ENCODE measurements at regions not wholly inside any gene's neighbourhood (a gene's known extent, or its start where the extent isn't known, plus 50 kb on each side); places are given as distances from the start of the nearest gene placed in this dataset.

- no peaks in the 10 kb centered on the region for H3K79me2 ChIP-seq (ENCODE audit: insufficient read depth, low read length)
- no peak for TF ChIP-seq CTCF (IDR thresholded peaks at IDR 0.05; ENCODE audit: extremely low read depth, low read depth, low read length)
- no peak for DNase-seq (ENCODE audit: insufficient read length, low spot score, missing footprints)
- no peaks in the 10 kb centered on the region for H3K4me1 ChIP-seq (ENCODE audit: insufficient read depth, low read length)
- no peak overlapping the region for H3K4me2 ChIP-seq (ENCODE audit: insufficient read depth, low read length)
- peaks cover 15% of the 10 kb centered on the region for H3K27me3 ChIP-seq (ENCODE audit: insufficient read depth, low read length)
- no peak overlapping the region for H3K4me3 ChIP-seq (ENCODE audit: insufficient read depth, low read length)
- no peaks in the 10 kb centered on the region for H3K9me3 ChIP-seq (ENCODE audit: low read depth, low read length)
- no peak overlapping the region for H3K27ac ChIP-seq (ENCODE audit: low read depth, low read length)
- H4K20me1 ChIP-seq (ENCODE audit: insufficient read depth, low read length): no peaks in the 10 kb centered on the region
- H2AFZ ChIP-seq (ENCODE audit: low read length): no peak overlapping the region
- H3K36me3 ChIP-seq (ENCODE audit: insufficient read depth, low read length): no peaks in the 10 kb centered on the region
Observed at GRCh38 chr2:234189786-234190300, 139.3 kb downstream of the SPP2 start.

GRCh38 chr2:234189230-234189629, 138.7 kb downstream of the SPP2 start:
- Histone ChIP-seq H3K27ac (ENCODE audit: low read depth, low read length) (no peak overlapping the region), H3K4me1 (ENCODE audit: insufficient read depth, low read length) (no peaks in the 10 kb centered on the region), H3K36me3 (ENCODE audit: insufficient read depth, low read length) (no peaks in the 10 kb centered on the region), H4K20me1 (ENCODE audit: insufficient read depth, low read length) (no peaks in the 10 kb centered on the region), H3K27me3 (ENCODE audit: insufficient read depth, low read length) (peaks cover 14% of the 10 kb centered on the region), H3K4me3 (ENCODE audit: insufficient read depth, low read length) (no peak overlapping the region), H2AFZ (ENCODE audit: low read length) (no peak overlapping the region), H3K79me2 (ENCODE audit: insufficient read depth, low read length) (no peaks in the 10 kb centered on the region), H3K9me3 (ENCODE audit: low read depth, low read length) (no peaks in the 10 kb centered on the region), H3K4me2 (ENCODE audit: insufficient read depth, low read length) (no peak overlapping the region)
- DNase-seq (ENCODE audit: insufficient read length, low spot score, missing footprints): no peak
- no peak for TF ChIP-seq CTCF (IDR thresholded peaks at IDR 0.05; ENCODE audit: extremely low read depth, low read depth, low read length)

DNA sequence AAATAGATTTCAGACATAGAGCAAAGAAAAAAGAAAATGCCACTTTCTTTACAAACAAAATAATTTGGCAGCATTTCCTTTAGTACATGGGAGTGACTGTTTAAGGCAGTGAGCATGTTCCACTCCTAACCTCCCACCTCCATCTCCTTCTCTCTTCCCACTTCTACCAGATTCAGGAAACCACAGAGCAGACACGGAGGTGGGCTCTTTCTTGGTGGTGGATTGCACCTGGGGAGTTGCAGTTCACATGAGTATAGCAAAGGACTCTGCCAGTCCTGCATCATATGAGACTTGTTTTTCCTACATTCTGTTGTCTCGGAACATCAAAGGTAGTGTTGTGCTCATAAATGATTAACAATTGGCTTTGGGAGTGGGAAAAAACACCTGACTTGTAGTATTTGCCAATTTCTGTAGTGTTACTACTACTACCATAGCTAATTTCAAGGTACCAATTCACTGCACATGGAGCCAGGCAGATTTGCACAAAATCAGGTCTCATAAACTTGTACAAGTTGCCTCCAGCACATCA, 137.2 kb downstream of the SPP2 start:
- Histone ChIP-seq H3K4me1 (ENCODE audit: insufficient read depth, low read length) (no peaks in the 10 kb centered on the region), H3K4me2 (ENCODE audit: insufficient read depth, low read length) (no peak overlapping the region), H3K4me3 (ENCODE audit: insufficient read depth, low read length) (no peak overlapping the region), H3K36me3 (ENCODE audit: insufficient read depth, low read length) (no peaks in the 10 kb centered on the region), H3K27ac (ENCODE audit: low read depth, low read length) (no peak overlapping the region), H3K9me3 (ENCODE audit: low read depth, low read length) (no peaks in the 10 kb centered on the region), H3K79me2 (ENCODE audit: insufficient read depth, low read length) (no peaks in the 10 kb centered on the region), H2AFZ (ENCODE audit: low read length) (no peak overlapping the region), H3K27me3 (ENCODE audit: insufficient read depth, low read length) (peaks cover 24% of the 10 kb centered on the region), H4K20me1 (ENCODE audit: insufficient read depth, low read length) (no peaks in the 10 kb centered on the region)
- no peak for DNase-seq (ENCODE audit: insufficient read length, low spot score, missing footprints)
- no peak for TF ChIP-seq CTCF (IDR thresholded peaks at IDR 0.05; ENCODE audit: extremely low read depth, low read depth, low read length)

DNA sequence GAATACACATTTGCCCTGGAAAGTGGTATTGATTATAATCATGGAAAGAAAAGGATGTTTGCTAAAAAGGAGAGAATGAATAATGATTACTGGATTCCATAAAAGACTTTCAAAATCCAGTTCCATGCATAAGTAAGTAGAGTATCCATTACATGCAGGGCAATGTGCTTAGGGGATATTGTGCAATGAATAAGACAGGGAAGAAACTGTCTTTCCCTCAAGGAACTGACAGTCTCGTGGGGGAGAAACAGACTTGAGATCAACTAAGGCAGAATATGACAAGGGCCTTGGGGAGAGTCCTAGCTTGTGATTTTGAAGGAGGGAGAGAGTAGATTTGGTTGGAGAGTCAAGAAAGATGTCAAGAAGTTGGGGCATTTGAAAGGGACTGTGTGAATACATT, 130.6 kb downstream of the SPP2 start:
- no peak for DNase-seq (ENCODE audit: insufficient read length, low spot score, missing footprints)
- no peaks in the 10 kb centered on the region for H3K36me3 ChIP-seq (ENCODE audit: insufficient read depth, low read length)
- H3K27ac ChIP-seq (ENCODE audit: low read depth, low read length): no peak overlapping the region
- H2AFZ ChIP-seq (ENCODE audit: low read length): no peak overlapping the region
- H3K4me1 ChIP-seq (ENCODE audit: insufficient read depth, low read length): no peaks in the 10 kb centered on the region
- TF ChIP-seq CTCF (IDR thresholded peaks at IDR 0.05; ENCODE audit: extremely low read depth, low read depth, low read length): no peak
- H3K4me2 ChIP-seq (ENCODE audit: insufficient read depth, low read length): no peak overlapping the region
- no peaks in the 10 kb centered on the region for H3K9me3 ChIP-seq (ENCODE audit: low read depth, low read length)
- peaks cover 35% of the 10 kb centered on the region for H3K27me3 ChIP-seq (ENCODE audit: insufficient read depth, low read length)
- no peak overlapping the region for H3K4me3 ChIP-seq (ENCODE audit: insufficient read depth, low read length)
- no peaks in the 10 kb centered on the region for H4K20me1 ChIP-seq (ENCODE audit: insufficient read depth, low read length)
- H3K79me2 ChIP-seq (ENCODE audit: insufficient read depth, low read length): no peaks in the 10 kb centered on the region
